ENCODE measurements at regions not wholly inside any gene's neighbourhood (a gene's known extent, or its start where the extent isn't known, plus 50 kb on each side); places are given as distances from the start of the nearest gene placed in this dataset.

GRCh38 chr6:108739496-108740330 lies 108.5 kb upstream of the ARMC2 start:
- TF ChIP-seq, protein P1, sequence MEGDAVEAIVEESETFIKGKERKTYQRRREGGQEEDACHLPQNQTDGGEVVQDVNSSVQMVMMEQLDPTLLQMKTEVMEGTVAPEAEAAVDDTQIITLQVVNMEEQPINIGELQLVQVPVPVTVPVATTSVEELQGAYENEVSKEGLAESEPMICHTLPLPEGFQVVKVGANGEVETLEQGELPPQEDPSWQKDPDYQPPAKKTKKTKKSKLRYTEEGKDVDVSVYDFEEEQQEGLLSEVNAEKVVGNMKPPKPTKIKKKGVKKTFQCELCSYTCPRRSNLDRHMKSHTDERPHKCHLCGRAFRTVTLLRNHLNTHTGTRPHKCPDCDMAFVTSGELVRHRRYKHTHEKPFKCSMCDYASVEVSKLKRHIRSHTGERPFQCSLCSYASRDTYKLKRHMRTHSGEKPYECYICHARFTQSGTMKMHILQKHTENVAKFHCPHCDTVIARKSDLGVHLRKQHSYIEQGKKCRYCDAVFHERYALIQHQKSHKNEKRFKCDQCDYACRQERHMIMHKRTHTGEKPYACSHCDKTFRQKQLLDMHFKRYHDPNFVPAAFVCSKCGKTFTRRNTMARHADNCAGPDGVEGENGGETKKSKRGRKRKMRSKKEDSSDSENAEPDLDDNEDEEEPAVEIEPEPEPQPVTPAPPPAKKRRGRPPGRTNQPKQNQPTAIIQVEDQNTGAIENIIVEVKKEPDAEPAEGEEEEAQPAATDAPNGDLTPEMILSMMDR (tag by site-specific recombination; IDR thresholded peaks at IDR 0.05) = no peak
- TF ChIP-seq KLF16 (tag by site-specific recombination; IDR thresholded peaks at IDR 0.05) = no peak
- TF ChIP-seq, protein P2, sequence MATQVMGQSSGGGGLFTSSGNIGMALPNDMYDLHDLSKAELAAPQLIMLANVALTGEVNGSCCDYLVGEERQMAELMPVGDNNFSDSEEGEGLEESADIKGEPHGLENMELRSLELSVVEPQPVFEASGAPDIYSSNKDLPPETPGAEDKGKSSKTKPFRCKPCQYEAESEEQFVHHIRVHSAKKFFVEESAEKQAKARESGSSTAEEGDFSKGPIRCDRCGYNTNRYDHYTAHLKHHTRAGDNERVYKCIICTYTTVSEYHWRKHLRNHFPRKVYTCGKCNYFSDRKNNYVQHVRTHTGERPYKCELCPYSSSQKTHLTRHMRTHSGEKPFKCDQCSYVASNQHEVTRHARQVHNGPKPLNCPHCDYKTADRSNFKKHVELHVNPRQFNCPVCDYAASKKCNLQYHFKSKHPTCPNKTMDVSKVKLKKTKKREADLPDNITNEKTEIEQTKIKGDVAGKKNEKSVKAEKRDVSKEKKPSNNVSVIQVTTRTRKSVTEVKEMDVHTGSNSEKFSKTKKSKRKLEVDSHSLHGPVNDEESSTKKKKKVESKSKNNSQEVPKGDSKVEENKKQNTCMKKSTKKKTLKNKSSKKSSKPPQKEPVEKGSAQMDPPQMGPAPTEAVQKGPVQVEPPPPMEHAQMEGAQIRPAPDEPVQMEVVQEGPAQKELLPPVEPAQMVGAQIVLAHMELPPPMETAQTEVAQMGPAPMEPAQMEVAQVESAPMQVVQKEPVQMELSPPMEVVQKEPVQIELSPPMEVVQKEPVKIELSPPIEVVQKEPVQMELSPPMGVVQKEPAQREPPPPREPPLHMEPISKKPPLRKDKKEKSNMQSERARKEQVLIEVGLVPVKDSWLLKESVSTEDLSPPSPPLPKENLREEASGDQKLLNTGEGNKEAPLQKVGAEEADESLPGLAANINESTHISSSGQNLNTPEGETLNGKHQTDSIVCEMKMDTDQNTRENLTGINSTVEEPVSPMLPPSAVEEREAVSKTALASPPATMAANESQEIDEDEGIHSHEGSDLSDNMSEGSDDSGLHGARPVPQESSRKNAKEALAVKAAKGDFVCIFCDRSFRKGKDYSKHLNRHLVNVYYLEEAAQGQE (tag by site-specific recombination; IDR thresholded peaks at IDR 0.05) = no peak
- TF ChIP-seq ZNF10 (tag by site-specific recombination; IDR thresholded peaks at IDR 0.05) = no peak
- TF ChIP-seq TSHZ1 (tag by site-specific recombination; IDR thresholded peaks at IDR 0.05; ENCODE audit: borderline replicate concordance) = no peak
- no peak for TF ChIP-seq ZNF221 (tag by site-specific recombination; IDR thresholded peaks at IDR 0.05; ENCODE audit: borderline replicate concordance)
- TF ChIP-seq, protein P3, sequence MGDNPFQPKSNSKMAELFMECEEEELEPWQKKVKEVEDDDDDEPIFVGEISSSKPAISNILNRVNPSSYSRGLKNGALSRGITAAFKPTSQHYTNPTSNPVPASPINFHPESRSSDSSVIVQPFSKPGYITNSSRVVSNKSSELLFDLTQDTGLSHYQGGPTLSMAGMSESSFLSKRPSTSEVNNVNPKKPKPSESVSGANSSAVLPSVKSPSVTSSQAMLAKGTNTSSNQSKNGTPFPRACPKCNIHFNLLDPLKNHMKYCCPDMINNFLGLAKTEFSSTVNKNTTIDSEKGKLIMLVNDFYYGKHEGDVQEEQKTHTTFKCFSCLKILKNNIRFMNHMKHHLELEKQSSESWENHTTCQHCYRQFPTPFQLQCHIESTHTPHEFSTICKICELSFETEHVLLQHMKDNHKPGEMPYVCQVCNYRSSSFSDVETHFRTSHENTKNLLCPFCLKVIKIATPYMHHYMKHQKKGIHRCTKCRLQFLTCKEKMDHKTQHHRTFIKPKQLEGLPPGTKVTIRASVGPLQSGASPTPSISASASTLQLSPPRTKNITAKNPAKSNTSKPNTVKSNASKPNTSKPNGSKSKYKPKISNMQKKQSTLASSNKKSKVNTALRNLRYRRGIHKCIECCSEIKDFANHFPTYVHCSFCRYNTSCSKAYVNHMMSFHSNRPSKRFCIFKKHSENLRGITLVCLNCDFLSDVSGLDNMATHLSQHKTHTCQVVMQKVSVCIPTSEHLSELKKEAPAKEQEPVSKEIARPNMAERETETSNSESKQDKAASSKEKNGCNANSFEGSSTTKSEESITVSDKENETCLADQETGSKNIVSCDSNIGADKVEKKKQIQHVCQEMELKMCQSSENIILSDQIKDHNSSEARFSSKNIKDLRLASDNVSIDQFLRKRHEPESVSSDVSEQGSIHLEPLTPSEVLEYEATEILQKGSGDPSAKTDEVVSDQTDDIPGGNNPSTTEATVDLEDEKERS (tag by site-specific recombination; IDR thresholded peaks at IDR 0.05) = no peak
- no peak for TF ChIP-seq ZSCAN30 (tag by site-specific recombination; IDR thresholded peaks at IDR 0.05)
- no peak for TF ChIP-seq ZNF274 (IDR thresholded peaks at IDR 0.05; ENCODE audit: low read length)
- TF ChIP-seq ZNF274 (tag by site-specific recombination; IDR thresholded peaks at IDR 0.05; ENCODE audit: borderline replicate concordance) = no peak
- no peak for TF ChIP-seq ZNF626 (tag by site-specific recombination; IDR thresholded peaks at IDR 0.05)

Data from HEK293 (cell line).